K562 (cell line): ENCODE measurements at regions not wholly inside any gene's neighbourhood (a gene's known extent, or its start where the extent isn't known, plus 50 kb on each side); places are given as distances from the start of the nearest gene placed in this dataset.

Experiments
- CREB3L1 ChIP-seq: fragments of 450-650 bp; IDR thresholded peaks from 2 replicates; pipeline ENCODE4 v1.6.1; 2014; ENCODE audit warnings: low read depth, mild to moderate bottlenecking, moderate library complexity, borderline replicate concordance
- E2F6 ChIP-seq, 2 experiments: IDR thresholded peaks; 2 replicates each; pipeline ENCODE4 v1.6.1; 2011; ENCODE audit warnings: borderline replicate concordance in 1 of 2, control low read depth in 1 of 2, low read depth in 1 of 2, low read length in 1 of 2, mild to moderate bottlenecking in 1 of 2, mixed read lengths in 1 of 2, moderate library complexity in 1 of 2; ENCODE audit not compliant: insufficient read depth in 1 of 2, insufficient read length in 1 of 2, poor library complexity in 1 of 2, severe bottlenecking in 1 of 2; ENCODE audit errors: extremely low read depth in 1 of 2
- NCOR1 ChIP-seq: fragments of 450-650 bp; IDR thresholded peaks from 2 replicates; pipeline ENCODE4 v1.6.1; 2016; ENCODE audit warnings: mild to moderate bottlenecking, moderate library complexity
- PCBP1 ChIP-seq: fragments of 200-400 bp; formaldehyde crosslinking; IDR thresholded peaks from 2 replicates; pipeline ENCODE4 v1.6.1; 2018; ENCODE audit warnings: mild to moderate bottlenecking, low read depth, low read length; ENCODE audit not compliant: poor library complexity, severe bottlenecking
- RBBP5 ChIP-seq: fragments of 200-600 bp; sonication (generic); IDR thresholded peaks from 2 replicates; pipeline ENCODE4 v1.6.1; 2012; ENCODE audit warnings: borderline replicate concordance, mild to moderate bottlenecking, low read length, control low read depth, inconsistent platforms; ENCODE audit not compliant: insufficient read depth, poor library complexity, severe bottlenecking
- RBFOX2 ChIP-seq: fragments of 200-400 bp; formaldehyde crosslinking; IDR thresholded peaks from 2 replicates; pipeline ENCODE4 v1.6.1; 2017; ENCODE audit warnings: low read depth, mild to moderate bottlenecking, low read length, moderate library complexity
- RBM14 ChIP-seq: fragments of 200-400 bp; formaldehyde crosslinking; IDR thresholded peaks from 2 replicates; pipeline ENCODE4 v1.6.1; 2018; ENCODE audit warnings: low read depth, mild to moderate bottlenecking, low read length, moderate library complexity, borderline replicate concordance; ENCODE audit not compliant: insufficient read depth
- SAFB ChIP-seq: fragments of 200-400 bp; formaldehyde crosslinking; IDR thresholded peaks from 2 replicates; pipeline ENCODE4 v1.6.1; 2017; ENCODE audit warnings: low read depth, low read length, borderline replicate concordance
- SAP30 ChIP-seq: fragments of 200-600 bp; sonication (generic); IDR thresholded peaks from 2 replicates; pipeline ENCODE4 v1.6.1; 2012; ENCODE audit warnings: borderline replicate concordance, low read depth, mild to moderate bottlenecking, moderate library complexity, low read length, control low read depth, inconsistent platforms; ENCODE audit not compliant: insufficient read depth, poor library complexity, severe bottlenecking
- SMAD3 ChIP-seq: fragments of 450-650 bp; formaldehyde crosslinking; conservative IDR thresholded peaks from 2 replicates; pipeline ENCODE4 v1.4.0; 2020; ENCODE audit warnings: mild to moderate bottlenecking
- TAL1 ChIP-seq: fragments of 450-650 bp; IDR thresholded peaks from 2 replicates; pipeline ENCODE4 v1.6.1; 2016; ENCODE audit warnings: mild to moderate bottlenecking
- TCF15 ChIP-seq: fragments of 250-450 bp; sonication (Bioruptor Pico); IDR thresholded peaks from 2 replicates; pipeline ENCODE4 v1.8.0; 2022; ENCODE audit warnings: moderate library complexity, mild to moderate bottlenecking, inconsistent platforms
- UBTF ChIP-seq, 2 experiments: IDR thresholded peaks; 2 replicates each; pipeline ENCODE4 v1.6.1; 2012; ENCODE audit warnings: improper control_type of control experiment in 2 of 2, low read depth in 2 of 2, low read length in 2 of 2, borderline replicate concordance in 1 of 2
- ZNF143 ChIP-seq: sonication (generic); formaldehyde crosslinking; IDR thresholded peaks from 2 replicates; pipeline ENCODE4 v1.9.0; 2022; ENCODE audit warnings: mild to moderate bottlenecking, missing genetic modification reagents
- ZNF197 ChIP-seq: fragments of 200-800 bp; sonication (Bioruptor generic); IDR thresholded peaks from 2 replicates; pipeline ENCODE4 v1.6.1; 2016; ENCODE audit warnings: low read depth, missing genetic modification characterization, missing compliant biosample characterization
- ZNF398 ChIP-seq: fragments of 250-450 bp; sonication (Bioruptor Pico); IDR thresholded peaks from 2 replicates; pipeline ENCODE4 v1.8.0; 2021; ENCODE audit warnings: moderate library complexity, mild to moderate bottlenecking, inconsistent platforms
- ZNF76 ChIP-seq: fragments of 250-450 bp; sonication (Bioruptor Pico); IDR thresholded peaks from 2 replicates; pipeline ENCODE4 v1.4.0; 2020; ENCODE audit warnings: mild to moderate bottlenecking, moderate library complexity, borderline replicate concordance

- TF ChIP-seq CREB3L1 (no peak), ZNF76 (no peak), ZNF398 (CRISPR knock-in tag) (no peak), ZNF197 (CRISPR knock-in tag) (no peak), TAL1 (no peak), RBFOX2 (peak; percentile 80), NCOR1 (peak; percentile 11; the same call in 1 of the 2 replicates), UBTF (IDR thresholded peaks at IDR 0.05; ENCODE audit: borderline replicate concordance in 1 of 2, low read depth in 2 of 2, low read length in 2 of 2) (peak; percentile 77 to 78; a peak in 2 of 4 replicates), ZNF143 (CRISPR knock-in tag) (no peak), RBBP5 (peak; percentile 8), TCF15 (CRISPR knock-in tag) (no peak), SAFB (0 out of 2 replicates have a peak, but pooled peaks have one; percentile 21), SMAD3 (CRISPR knock-in tag) (no peak), SAP30 (no peak), PCBP1 (peak; percentile 62), E2F6 (IDR thresholded peaks at IDR 0.05; ENCODE audit: borderline replicate concordance in 1 of 2, extremely low read depth in 1 of 2, insufficient read depth in 1 of 2, insufficient read length in 1 of 2, low read depth in 1 of 2, low read length in 1 of 2, poor library complexity in 1 of 2, severe bottlenecking in 1 of 2) (peak; percentile 25 to 53), RBM14 (no peak)
Measured at GRCh38 chrX:40151211-40152172, 53.7 kb upstream of the BCOR start (continued).
